ENCODE measurements at regions not wholly inside any gene's neighbourhood (a gene's known extent, or its start where the extent isn't known, plus 50 kb on each side); places are given as distances from the start of the nearest gene placed in this dataset.

DNA sequence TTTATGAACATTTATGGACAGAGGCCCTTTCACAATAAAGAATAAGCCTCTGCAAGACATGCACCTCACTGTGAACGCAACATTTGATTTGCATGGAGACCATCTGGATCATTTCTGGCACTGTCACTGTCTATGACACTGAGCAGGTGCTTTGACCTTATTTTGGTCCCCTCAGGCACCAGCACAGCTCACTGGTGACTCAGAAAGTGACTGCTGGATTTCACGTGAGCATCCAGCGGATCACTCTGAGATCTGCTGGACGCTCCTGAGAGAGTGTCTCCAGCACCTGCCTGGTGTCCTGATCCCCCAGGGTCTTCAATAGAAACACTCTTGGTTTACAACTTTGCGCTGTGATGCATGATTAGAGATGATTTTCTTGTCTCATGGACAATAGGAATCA is 375.7 kb downstream of the TENT5A start:
- TF ChIP-seq CTCF (IDR thresholded peaks at IDR 0.05) (no peak), POLR2A (IDR thresholded peaks at IDR 0.05) (no peak)

Measured in lower leg skin (tissue), 3 donors.